ELF-1 (cell line): ENCODE measurements at regions not wholly inside any gene's neighbourhood (a gene's known extent, or its start where the extent isn't known, plus 50 kb on each side); places are given as distances from the start of the nearest gene placed in this dataset.

ENCODE experiments used
- DNase-seq: peaks from one replicate; pipeline ENCODE4 v3.0.0-alpha.2; 2016; ENCODE audit warnings: low read depth, low spot score

DNA sequence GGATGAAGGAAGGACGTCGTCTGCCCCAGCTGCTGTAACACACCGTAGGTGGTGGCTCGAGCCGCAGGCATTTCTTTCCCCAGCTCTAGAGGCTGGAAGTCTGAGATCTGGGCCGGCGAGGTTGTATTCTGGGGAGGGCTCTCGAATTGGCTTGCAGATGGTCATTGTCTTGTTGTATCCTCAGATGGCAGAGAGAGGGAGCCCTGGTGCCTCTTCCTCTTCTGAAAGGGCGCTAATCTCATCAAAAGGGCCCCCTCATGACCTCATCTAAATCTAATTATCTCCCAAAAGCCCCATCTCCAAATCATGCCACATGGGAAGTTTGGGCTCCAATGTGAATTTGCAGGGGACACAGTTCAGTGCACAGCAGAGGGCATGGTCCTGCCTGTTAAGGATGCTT is 109.0 kb downstream of the SIK1 start:
- no peak for DNase-seq

- DNase-seq = no peak
Measured at GRCh38 chr21:43317254-43317748, 109.6 kb downstream of the SIK1 start.

DNA sequence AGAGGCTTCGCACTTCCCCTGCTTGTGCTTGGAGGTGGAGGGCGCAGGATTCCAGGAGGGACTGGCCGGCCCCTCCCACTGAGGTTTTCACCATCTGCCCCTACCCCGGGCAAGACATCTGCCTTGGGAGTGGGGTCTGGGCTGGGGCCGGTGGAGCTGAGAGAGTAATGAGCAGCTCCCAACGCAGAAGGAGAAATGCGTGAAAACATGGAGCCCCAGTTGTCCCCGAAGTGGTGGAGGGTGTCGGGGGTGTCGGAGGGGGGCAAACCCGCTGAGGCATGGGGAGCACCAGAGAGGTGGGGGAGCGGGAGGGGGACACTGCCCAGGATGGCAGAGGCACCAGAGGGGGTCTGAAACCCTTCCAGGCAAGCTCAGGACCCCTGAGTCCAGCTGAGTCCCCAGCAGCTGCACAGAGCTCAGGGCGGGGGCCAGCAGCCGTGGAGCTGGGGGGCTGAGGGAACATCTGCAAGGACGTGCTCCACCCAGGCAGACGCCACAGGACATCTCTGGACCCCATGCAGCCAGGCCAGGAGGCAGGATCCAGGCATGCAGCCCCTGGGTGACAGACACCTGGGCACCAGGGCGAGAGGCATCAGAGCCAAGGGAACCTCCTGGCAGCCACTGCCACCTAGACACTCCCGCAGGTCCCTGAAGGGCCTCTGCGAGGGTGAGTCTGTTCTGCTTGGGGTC is 110.6 kb downstream of the SIK1 start:
- no peak for DNase-seq

GRCh38 chr21:43315244-43316137 is 111.4 kb downstream of the SIK1 start:
- DNase-seq = no peak

- no peak for DNase-seq
Measured at GRCh38 chr21:43313939-43314405, 113.0 kb downstream of the SIK1 start.

DNA sequence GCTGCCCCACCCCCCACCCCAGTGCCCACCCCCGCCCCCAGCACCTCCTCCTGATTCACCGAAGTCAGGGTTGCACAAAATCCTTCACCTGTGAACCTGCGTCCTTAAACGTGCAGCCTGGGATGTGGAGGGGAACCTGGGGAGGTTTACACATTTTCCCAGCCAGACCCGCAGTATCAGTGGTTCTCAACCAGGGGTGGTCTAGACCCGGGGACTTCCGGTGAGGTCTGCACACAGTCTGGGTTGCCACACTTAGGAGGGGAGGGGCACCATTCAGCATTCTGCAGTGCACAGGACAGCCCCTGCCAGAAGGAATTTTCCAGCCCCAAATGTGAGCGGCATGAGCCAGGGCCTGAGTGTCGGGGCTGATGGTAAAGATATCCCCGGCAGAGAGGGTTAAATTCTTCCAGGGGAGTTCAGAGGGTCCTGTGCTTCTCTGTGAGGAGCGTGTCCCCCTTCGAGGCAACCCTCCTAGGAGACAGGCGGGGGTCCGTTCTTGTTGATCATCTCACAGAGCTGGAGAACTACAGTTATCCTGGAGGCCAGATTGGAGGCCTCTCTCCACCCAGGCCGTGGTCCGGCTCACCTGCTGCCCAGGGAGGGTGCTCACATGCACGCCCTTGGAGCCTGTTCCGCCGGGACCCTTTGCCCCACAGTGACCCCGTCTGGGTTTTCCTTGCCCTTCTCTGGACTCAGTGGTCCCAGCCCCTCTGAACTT is 113.6 kb downstream of the SIK1 start:
- DNase-seq = no peak

DNA sequence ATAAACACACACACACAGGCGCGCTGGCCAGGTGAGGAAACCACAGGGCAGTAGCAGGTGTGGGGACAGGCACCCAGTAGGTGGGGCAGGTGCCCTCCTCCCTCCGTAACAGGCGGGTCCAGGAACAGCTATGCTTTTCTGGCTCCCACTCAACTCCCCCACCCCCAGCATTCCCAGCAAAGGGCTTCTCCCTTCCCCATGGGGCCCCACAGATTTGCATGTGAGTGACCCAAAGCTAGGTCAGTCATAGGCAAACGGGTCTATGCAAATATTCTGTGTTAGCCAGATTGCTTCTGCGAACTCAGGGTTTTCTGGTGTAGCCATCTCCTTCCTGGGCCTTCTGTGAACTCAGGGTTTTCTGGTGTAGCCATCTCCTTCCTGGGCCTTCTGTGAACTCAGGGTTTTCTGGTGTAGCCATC is 114.2 kb downstream of the SIK1 start:
- no peak for DNase-seq

- no peak for DNase-seq
Measured at GRCh38 chr21:43312011-43312410, 114.9 kb downstream of the SIK1 start.

DNA sequence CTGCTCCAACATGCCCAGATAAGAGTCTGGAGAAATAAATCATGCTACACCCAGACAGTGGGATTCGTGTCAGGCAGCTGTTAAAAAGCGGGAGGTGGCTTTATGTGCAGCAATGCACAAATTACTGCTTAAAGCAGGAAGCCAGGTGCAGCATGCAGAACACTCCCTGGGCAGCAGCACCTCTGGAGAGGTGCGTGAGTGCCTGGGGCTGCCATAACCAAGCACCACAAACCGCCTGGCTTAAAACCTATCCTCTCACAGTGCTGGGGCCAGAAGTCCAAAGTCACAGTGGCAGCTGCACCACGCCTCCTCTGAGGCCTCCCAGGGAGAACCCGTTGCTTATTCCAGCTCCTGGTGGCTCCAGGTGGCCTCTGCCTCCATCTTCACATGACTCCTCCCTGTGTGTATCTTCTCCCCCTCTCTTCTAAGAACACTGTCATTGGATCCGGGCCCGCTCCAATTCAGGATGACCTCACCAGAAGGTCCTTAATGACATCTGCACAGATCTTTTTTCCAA is 115.6 kb downstream of the SIK1 start:
- no peak for DNase-seq

DNA sequence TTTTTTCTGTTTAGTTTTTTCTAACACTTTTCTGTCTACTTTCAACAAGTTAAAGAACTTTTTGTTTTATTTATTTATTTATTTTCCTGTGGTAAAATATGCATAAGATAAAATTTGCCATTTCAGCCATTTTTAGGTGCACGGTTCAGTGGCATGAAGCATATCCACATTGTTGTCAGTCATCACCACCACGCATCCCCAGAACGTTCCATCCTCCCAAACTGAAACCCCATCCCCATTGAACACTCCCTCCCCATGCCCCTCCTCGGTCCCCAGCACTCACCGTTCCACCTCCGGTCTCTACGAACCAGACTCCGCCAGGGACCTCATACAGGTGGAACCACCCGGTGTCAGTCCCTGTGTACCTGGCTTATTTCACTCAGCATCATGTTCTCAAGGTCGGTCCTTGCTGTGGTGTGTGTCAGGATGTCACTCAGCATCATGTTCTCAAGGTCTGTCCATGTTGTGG is 118.1 kb downstream of the SIK1 start:
- no peak for DNase-seq

GRCh38 chr21:43308101-43308814 is 118.7 kb downstream of the SIK1 start:
- no peak for DNase-seq

- DNase-seq = no peak
Measured at GRCh38 chr21:43307677-43308070, 119.3 kb downstream of the SIK1 start.

- no peak for DNase-seq
Measured at GRCh38 chr21:43306911-43307676, 119.8 kb downstream of the SIK1 start.

GRCh38 chr21:43306391-43306790 is 120.5 kb downstream of the SIK1 start:
- DNase-seq = no peak

- DNase-seq = no peak
Measured at GRCh38 chr21:43305811-43306311, 121.1 kb downstream of the SIK1 start.

DNA sequence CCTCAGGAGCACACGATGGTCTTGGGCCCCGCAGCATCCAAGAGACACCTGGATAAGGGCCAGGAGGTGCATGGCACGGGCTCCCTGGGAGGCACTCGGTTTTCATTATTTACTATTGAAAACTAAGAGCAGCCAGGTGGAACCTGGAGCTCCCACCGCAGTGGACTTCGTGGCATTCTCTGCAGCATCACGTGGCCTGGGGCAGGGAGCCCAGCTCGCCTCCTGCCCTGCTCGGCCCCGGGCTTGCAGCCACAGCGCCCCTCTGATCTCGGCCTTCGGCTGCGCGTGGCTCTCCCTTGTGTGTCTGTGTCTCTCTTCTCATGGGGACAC is 121.6 kb downstream of the SIK1 start:
- no peak for DNase-seq

GRCh38 chr21:43304621-43305335 is 122.2 kb downstream of the SIK1 start:
- DNase-seq = no peak

GRCh38 chr21:43304206-43304605 is 122.7 kb downstream of the SIK1 start:
- no peak for DNase-seq
